ENCODE measurements at regions not wholly inside any gene's neighbourhood (a gene's known extent, or its start where the extent isn't known, plus 50 kb on each side); places are given as distances from the start of the nearest gene placed in this dataset.
A peak's percentile ranks its signal among the peaks of the same experiment; 100 is the strongest.

DNA sequence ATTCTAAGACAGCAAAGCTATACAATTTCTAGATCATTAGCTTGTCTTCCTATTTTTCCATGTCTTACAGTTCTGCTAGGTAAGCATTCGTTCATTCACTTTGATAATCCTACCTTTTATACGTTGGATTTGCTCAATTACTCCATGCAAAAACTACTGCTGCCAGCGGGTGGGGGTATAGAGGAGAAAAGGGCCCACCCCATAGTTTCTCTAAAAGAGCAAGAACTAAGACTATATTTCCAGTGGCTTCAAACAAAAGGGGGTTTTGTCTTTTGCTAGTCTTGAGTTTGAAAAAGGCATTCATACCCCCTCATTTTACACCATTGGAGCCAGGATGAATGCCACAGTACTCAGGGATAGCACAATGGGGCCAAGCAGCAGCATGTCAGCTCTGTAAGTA lies 155.7 kb downstream of the WT1 start:
- no peak overlapping the region for H3K27ac Mint-ChIP-seq
- no peak overlapping the region for H3K4me3 ChIP-seq
- H2AFZ ChIP-seq = no peak overlapping the region
- no peaks in the 10 kb centered on the region for H3F3A ChIP-seq (replicated peaks; ENCODE audit: low read depth)
- H3K36me3 Mint-ChIP-seq (ENCODE audit: low read depth) = no peaks in the 10 kb centered on the region
- H3K4me3 Mint-ChIP-seq = no peak overlapping the region
- DNase-seq (ENCODE audit: low spot score) = peak; percentile 51
- no peaks in the 10 kb centered on the region for H3K27me3 ChIP-seq (ENCODE audit: insufficient read depth)
- no peaks in the 10 kb centered on the region for H3K4me1 Mint-ChIP-seq
- H3K4me2 ChIP-seq = no peak overlapping the region
- H3K27ac ChIP-seq (ENCODE audit: low read depth) = no peak overlapping the region
- no peak for ATAC-seq
- H3K4me1 ChIP-seq (ENCODE audit: insufficient read depth) = no peaks in the 10 kb centered on the region
- H3K9me2 ChIP-seq (ENCODE audit: insufficient read depth) = no peaks in the 10 kb centered on the region
- H3K9me3 Mint-ChIP-seq = no peaks in the 10 kb centered on the region; the same call in 1 of the 3 replicates
- H3K36me3 ChIP-seq (ENCODE audit: insufficient read depth) = no peaks in the 10 kb centered on the region
- no peaks in the 10 kb centered on the region for H4K20me1 ChIP-seq (replicated peaks; ENCODE audit: insufficient read depth)
- TF ChIP-seq, protein P1, sequence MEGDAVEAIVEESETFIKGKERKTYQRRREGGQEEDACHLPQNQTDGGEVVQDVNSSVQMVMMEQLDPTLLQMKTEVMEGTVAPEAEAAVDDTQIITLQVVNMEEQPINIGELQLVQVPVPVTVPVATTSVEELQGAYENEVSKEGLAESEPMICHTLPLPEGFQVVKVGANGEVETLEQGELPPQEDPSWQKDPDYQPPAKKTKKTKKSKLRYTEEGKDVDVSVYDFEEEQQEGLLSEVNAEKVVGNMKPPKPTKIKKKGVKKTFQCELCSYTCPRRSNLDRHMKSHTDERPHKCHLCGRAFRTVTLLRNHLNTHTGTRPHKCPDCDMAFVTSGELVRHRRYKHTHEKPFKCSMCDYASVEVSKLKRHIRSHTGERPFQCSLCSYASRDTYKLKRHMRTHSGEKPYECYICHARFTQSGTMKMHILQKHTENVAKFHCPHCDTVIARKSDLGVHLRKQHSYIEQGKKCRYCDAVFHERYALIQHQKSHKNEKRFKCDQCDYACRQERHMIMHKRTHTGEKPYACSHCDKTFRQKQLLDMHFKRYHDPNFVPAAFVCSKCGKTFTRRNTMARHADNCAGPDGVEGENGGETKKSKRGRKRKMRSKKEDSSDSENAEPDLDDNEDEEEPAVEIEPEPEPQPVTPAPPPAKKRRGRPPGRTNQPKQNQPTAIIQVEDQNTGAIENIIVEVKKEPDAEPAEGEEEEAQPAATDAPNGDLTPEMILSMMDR (conservative IDR thresholded peaks at IDR 0.05; ENCODE audit: low read depth in 2 of 2) = peak; percentile 31 to 45
- TF ChIP-seq, protein P2, sequence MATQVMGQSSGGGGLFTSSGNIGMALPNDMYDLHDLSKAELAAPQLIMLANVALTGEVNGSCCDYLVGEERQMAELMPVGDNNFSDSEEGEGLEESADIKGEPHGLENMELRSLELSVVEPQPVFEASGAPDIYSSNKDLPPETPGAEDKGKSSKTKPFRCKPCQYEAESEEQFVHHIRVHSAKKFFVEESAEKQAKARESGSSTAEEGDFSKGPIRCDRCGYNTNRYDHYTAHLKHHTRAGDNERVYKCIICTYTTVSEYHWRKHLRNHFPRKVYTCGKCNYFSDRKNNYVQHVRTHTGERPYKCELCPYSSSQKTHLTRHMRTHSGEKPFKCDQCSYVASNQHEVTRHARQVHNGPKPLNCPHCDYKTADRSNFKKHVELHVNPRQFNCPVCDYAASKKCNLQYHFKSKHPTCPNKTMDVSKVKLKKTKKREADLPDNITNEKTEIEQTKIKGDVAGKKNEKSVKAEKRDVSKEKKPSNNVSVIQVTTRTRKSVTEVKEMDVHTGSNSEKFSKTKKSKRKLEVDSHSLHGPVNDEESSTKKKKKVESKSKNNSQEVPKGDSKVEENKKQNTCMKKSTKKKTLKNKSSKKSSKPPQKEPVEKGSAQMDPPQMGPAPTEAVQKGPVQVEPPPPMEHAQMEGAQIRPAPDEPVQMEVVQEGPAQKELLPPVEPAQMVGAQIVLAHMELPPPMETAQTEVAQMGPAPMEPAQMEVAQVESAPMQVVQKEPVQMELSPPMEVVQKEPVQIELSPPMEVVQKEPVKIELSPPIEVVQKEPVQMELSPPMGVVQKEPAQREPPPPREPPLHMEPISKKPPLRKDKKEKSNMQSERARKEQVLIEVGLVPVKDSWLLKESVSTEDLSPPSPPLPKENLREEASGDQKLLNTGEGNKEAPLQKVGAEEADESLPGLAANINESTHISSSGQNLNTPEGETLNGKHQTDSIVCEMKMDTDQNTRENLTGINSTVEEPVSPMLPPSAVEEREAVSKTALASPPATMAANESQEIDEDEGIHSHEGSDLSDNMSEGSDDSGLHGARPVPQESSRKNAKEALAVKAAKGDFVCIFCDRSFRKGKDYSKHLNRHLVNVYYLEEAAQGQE (IDR thresholded peaks at IDR 0.05; ENCODE audit: unreplicated experiment) = no peak
- H3K79me2 ChIP-seq (replicated peaks; ENCODE audit: insufficient read depth) = no peaks in the 10 kb centered on the region
- H3K27me3 Mint-ChIP-seq (ENCODE audit: insufficient read depth, low read depth, poor library complexity) = no peaks in the 10 kb centered on the region

DNA sequence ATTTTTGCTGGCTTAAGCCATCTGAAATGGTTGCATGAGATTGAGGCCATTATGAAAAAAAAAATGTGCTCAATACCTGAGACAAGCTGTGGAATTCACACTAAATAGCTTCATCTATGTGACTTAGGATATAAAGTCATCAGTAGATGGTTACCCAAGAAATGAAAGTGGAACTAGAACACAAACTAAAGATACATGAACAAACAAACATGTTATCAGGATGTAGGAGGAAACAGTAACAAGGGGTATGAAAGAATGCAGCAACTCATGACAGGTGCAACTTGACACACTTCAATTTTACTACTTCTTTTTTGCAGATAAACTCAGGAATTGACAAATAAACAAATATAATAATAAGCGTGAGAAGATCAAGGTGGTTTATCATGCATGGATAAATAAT lies 155.0 kb downstream of the WT1 start:
- no peaks in the 10 kb centered on the region for H3K9me2 ChIP-seq (ENCODE audit: insufficient read depth)
- H3K79me2 ChIP-seq (replicated peaks; ENCODE audit: insufficient read depth) = no peaks in the 10 kb centered on the region
- Mint-ChIP-seq H3K36me3 (ENCODE audit: low read depth) (no peaks in the 10 kb centered on the region), H3K27ac (no peak overlapping the region), H3K4me1 (no peaks in the 10 kb centered on the region), H3K9me3 (no peaks in the 10 kb centered on the region; the same call in 1 of the 3 replicates), H3K4me3 (no peak overlapping the region), H3K27me3 (ENCODE audit: insufficient read depth, low read depth, poor library complexity) (no peaks in the 10 kb centered on the region)
- H3K36me3 ChIP-seq (ENCODE audit: insufficient read depth) = no peaks in the 10 kb centered on the region
- H4K20me1 ChIP-seq (replicated peaks; ENCODE audit: insufficient read depth) = no peaks in the 10 kb centered on the region
- no peak overlapping the region for H2AFZ ChIP-seq
- no peaks in the 10 kb centered on the region for H3K4me1 ChIP-seq (ENCODE audit: insufficient read depth)
- DNase-seq (ENCODE audit: low spot score) (no peak), ATAC-seq (no peak)
- H3F3A ChIP-seq (replicated peaks; ENCODE audit: low read depth) = no peaks in the 10 kb centered on the region
- H3K27ac ChIP-seq (ENCODE audit: low read depth) = no peak overlapping the region
- H3K27me3 ChIP-seq (ENCODE audit: insufficient read depth) = no peaks in the 10 kb centered on the region
- no peak overlapping the region for H3K4me2 ChIP-seq
- no peak overlapping the region for H3K4me3 ChIP-seq
- TF ChIP-seq, protein P3, sequence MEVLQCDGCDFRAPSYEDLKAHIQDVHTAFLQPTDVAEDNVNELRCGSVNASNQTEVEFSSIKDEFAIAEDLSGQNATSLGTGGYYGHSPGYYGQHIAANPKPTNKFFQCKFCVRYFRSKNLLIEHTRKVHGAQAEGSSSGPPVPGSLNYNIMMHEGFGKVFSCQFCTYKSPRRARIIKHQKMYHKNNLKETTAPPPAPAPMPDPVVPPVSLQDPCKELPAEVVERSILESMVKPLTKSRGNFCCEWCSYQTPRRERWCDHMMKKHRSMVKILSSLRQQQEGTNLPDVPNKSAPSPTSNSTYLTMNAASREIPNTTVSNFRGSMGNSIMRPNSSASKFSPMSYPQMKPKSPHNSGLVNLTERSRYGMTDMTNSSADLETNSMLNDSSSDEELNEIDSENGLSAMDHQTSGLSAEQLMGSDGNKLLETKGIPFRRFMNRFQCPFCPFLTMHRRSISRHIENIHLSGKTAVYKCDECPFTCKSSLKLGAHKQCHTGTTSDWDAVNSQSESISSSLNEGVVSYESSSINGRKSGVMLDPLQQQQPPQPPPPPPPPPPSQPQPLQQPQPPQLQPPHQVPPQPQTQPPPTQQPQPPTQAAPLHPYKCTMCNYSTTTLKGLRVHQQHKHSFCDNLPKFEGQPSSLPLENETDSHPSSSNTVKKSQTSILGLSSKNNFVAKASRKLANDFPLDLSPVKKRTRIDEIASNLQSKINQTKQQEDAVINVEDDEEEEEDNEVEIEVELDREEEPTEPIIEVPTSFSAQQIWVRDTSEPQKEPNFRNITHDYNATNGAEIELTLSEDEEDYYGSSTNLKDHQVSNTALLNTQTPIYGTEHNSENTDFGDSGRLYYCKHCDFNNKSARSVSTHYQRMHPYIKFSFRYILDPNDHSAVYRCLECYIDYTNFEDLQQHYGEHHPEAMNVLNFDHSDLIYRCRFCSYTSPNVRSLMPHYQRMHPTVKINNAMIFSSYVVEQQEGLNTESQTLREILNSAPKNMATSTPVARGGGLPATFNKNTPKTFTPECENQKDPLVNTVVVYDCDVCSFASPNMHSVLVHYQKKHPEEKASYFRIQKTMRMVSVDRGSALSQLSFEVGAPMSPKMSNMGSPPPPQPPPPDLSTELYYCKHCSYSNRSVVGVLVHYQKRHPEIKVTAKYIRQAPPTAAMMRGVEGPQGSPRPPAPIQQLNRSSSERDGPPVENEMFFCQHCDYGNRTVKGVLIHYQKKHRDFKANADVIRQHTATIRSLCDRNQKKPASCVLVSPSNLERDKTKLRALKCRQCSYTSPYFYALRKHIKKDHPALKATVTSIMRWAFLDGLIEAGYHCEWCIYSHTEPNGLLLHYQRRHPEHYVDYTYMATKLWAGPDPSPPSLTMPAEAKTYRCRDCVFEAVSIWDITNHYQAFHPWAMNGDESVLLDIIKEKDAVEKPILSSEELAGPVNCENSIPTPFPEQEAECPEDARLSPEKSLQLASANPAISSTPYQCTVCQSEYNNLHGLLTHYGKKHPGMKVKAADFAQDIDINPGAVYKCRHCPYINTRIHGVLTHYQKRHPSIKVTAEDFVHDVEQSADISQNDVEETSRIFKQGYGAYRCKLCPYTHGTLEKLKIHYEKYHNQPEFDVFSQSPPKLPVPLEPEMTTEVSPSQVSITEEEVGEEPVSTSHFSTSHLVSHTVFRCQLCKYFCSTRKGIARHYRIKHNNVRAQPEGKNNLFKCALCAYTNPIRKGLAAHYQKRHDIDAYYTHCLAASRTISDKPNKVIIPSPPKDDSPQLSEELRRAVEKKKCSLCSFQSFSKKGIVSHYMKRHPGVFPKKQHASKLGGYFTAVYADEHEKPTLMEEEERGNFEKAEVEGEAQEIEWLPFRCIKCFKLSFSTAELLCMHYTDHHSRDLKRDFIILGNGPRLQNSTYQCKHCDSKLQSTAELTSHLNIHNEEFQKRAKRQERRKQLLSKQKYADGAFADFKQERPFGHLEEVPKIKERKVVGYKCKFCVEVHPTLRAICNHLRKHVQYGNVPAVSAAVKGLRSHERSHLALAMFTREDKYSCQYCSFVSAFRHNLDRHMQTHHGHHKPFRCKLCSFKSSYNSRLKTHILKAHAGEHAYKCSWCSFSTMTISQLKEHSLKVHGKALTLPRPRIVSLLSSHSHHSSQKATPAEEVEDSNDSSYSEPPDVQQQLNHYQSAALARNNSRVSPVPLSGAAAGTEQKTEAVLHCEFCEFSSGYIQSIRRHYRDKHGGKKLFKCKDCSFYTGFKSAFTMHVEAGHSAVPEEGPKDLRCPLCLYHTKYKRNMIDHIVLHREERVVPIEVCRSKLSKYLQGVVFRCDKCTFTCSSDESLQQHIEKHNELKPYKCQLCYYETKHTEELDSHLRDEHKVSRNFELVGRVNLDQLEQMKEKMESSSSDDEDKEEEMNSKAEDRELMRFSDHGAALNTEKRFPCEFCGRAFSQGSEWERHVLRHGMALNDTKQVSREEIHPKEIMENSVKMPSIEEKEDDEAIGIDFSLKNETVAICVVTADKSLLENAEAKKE (CRISPR knock-in tag; IDR thresholded peaks at IDR 0.05) = no peak
- TF ChIP-seq, protein P2 (IDR thresholded peaks at IDR 0.05; ENCODE audit: unreplicated experiment) = no peak
- no peak for TF ChIP-seq EZH2 (IDR thresholded peaks at IDR 0.05; ENCODE audit: low read depth, unreplicated experiment)
- no peak for TF ChIP-seq NANOG (IDR thresholded peaks at IDR 0.05; ENCODE audit: borderline replicate concordance)
- no peak for TF ChIP-seq JUNB (IDR thresholded peaks at IDR 0.05; ENCODE audit: unreplicated experiment)

All from GM23338 (cell line).